HCT116 (cell line): ENCODE measurements at regions not wholly inside any gene's neighbourhood (a gene's known extent, or its start where the extent isn't known, plus 50 kb on each side); places are given as distances from the start of the nearest gene placed in this dataset.

Source experiments
- ATAC-seq: fragments of 200-7000 bp; cut with Tn5 transposase; 2 replicates; pipeline ENCODE4 v1.9.1; 2020; ENCODE audit warnings: mild to moderate bottlenecking, moderate library complexity
- BruUV-seq: library from RNA; stranded (reverse); fragments of 400-500 nt; replicated peaks from 2 replicates; lab custom pipeline; 2021; lab: Mats Ljungman, UMichigan
- CTCF ChIA-PET: fragments of 300-600 bp; sonication (Branson Sonifier 250); formaldehyde crosslinking; loops from one replicate; lab custom pipeline; 2021; ENCODE audit warnings: antibody characterized with exemption; lab: Charles Lee
- POLR2A ChIA-PET: fragments of 300-600, 350-600 bp; sonication (Branson Sonifier 250); formaldehyde crosslinking; loops from one replicate; lab custom pipeline; 2021; ENCODE audit warnings: antibody characterized with exemption; lab: Charles Lee
- RAD21 ChIA-PET, 2 experiments: fragments of 300-600 bp; sonication (Branson Sonifier 250); formaldehyde crosslinking; loops; one replicate each; lab custom pipeline; 2023; ENCODE audit warnings: low total read pairs in 2 of 2; ENCODE audit not compliant: uncharacterized antibody in 2 of 2, unreplicated experiment in 2 of 2, low non-redundant PET in 1 of 2; lab: Charles Lee
- DNase-seq: peaks from one replicate; pipeline ENCODE4 v3.0.0-alpha.2; 2010; ENCODE audit warnings: low read depth, low spot score
- H2AFZ ChIP-seq: fragments of 200-600 bp; shearing (Covaris generic), sonication (generic); 2 replicates; pipeline ENCODE4 v1.6.1; 2017; ENCODE audit warnings: low read depth, mixed run types, mixed read lengths, antibody characterized with exemption, low read length; ENCODE audit not compliant: poor library complexity, severe bottlenecking
- H3K27ac ChIP-seq: 2 replicates; pipeline ENCODE4 v1.5.1; 2012; ENCODE audit warnings: low read depth, low read length
- H3K27me3 ChIP-seq: fragments of 200-600 bp; sonication (generic); 2 replicates; pipeline ENCODE4 v1.6.1; 2016; ENCODE audit warnings: mixed run types, low read length, mixed read lengths; ENCODE audit not compliant: insufficient read depth
- H3K36me3 ChIP-seq, 2 experiments: fragments of 200-500 bp in 1 of 2; fragments of 200-600 bp in 1 of 2; sonication (Bioruptor generic) in 1 of 2; sonication (generic) in 1 of 2; 2 replicates each; pipeline versions ENCODE4 v1.5.1 to v1.6.1; 2014 to 2016; ENCODE audit warnings: low read length in 2 of 2, inconsistent platforms in 1 of 2, mixed read lengths in 1 of 2, mixed run types in 1 of 2; ENCODE audit not compliant: insufficient read depth in 2 of 2, control insufficient read depth in 1 of 2
- H3K4me1 ChIP-seq, 2 experiments: fragments of 200-600 bp in 1 of 2; sonication (generic) in 1 of 2; 2 replicates each; pipeline versions ENCODE4 v1.5.1 to v1.6.1; 2012 to 2017; ENCODE audit warnings: low read length in 2 of 2, inconsistent platforms in 1 of 2, mild to moderate bottlenecking in 1 of 2, mixed read lengths in 1 of 2, mixed run types in 1 of 2, moderate library complexity in 1 of 2; ENCODE audit not compliant: insufficient read depth in 2 of 2, control insufficient read depth in 1 of 2
- H3K4me2 ChIP-seq: fragments of 200-600 bp; sonication (generic); 2 replicates; pipeline ENCODE4 v1.6.1; 2017; ENCODE audit warnings: mixed run types, low read length, mixed read lengths
- H3K4me3 ChIP-seq, 2 experiments: fragments of 200-600 bp in 1 of 2; sonication (generic) in 1 of 2; replicated peaks in 1 of 2; 2 replicates each; pipeline ENCODE4 v1.5.1; 2011 to 2016; ENCODE audit warnings: low read length in 2 of 2, control low read depth in 1 of 2, low read depth in 1 of 2, mild to moderate bottlenecking in 1 of 2, mixed read lengths in 1 of 2, mixed run types in 1 of 2
- H3K79me2 ChIP-seq: fragments of 200-600 bp; sonication (generic); 2 replicates; pipeline ENCODE4 v1.6.1; 2017; ENCODE audit warnings: mild to moderate bottlenecking, mixed run types, low read length, moderate library complexity, mixed read lengths; ENCODE audit not compliant: insufficient read depth
- H3K9ac ChIP-seq: fragments of 200-600 bp; sonication (generic); 2 replicates; pipeline ENCODE4 v1.6.1; 2016; ENCODE audit warnings: low read length, mixed read lengths
- H3K9me2 ChIP-seq: fragments of 200-600 bp; sonication (generic), shearing (Covaris generic); 2 replicates; pipeline ENCODE4 v1.6.1; 2017; ENCODE audit warnings: mixed run types, mild to moderate bottlenecking, moderate library complexity; ENCODE audit not compliant: insufficient read depth
- H3K9me3 ChIP-seq, 2 experiments: fragments of 200-500 bp in 1 of 2; fragments of 200-600 bp in 1 of 2; sonication (Bioruptor generic) in 1 of 2; sonication (generic) in 1 of 2; 2 replicates each; pipeline ENCODE4 v1.6.1; 2014 to 2017; ENCODE audit warnings: low read length in 2 of 2, mixed read lengths in 2 of 2, inconsistent platforms in 1 of 2, low read depth in 1 of 2, mild to moderate bottlenecking in 1 of 2, mixed run types in 1 of 2, moderate library complexity in 1 of 2; ENCODE audit not compliant: control insufficient read depth in 1 of 2, insufficient read depth in 1 of 2
- H4K20me1 ChIP-seq: fragments of 200-600 bp; sonication (generic), shearing (Covaris generic); 2 replicates; pipeline ENCODE4 v1.6.1; 2017; ENCODE audit warnings: mixed run types, mild to moderate bottlenecking, moderate library complexity; ENCODE audit not compliant: insufficient read depth
- ATF3 ChIP-seq: IDR thresholded peaks from 2 replicates; pipeline ENCODE4 v1.6.1; 2012
- CBX3 ChIP-seq: IDR thresholded peaks from 2 replicates; pipeline ENCODE4 v1.6.1; 2012; ENCODE audit warnings: low read depth
- EGR1 ChIP-seq: IDR thresholded peaks from 2 replicates; pipeline ENCODE4 v1.6.1; 2012; ENCODE audit warnings: low read depth
- ELF1 ChIP-seq: IDR thresholded peaks from 2 replicates; pipeline ENCODE4 v1.6.1; 2012; ENCODE audit warnings: low read depth, borderline replicate concordance
- EZH2 ChIP-seq: fragments of 200-600 bp; sonication (generic); IDR thresholded peaks from 2 replicates; pipeline ENCODE4 v1.6.1; 2017; ENCODE audit warnings: antibody characterized with exemption, mixed run types
- EZH2phosphoT487 ChIP-seq: fragments of 200-600 bp; IDR thresholded peaks from 2 replicates; pipeline ENCODE4 v1.6.1; 2018; ENCODE audit warnings: antibody characterized with exemption, borderline replicate concordance
- FOSL1 ChIP-seq: IDR thresholded peaks from 2 replicates; pipeline ENCODE4 v1.6.1; 2012; ENCODE audit warnings: low read depth
- JUND ChIP-seq: IDR thresholded peaks from 2 replicates; pipeline ENCODE4 v1.6.1; 2012
- POLR2A ChIP-seq: IDR thresholded peaks from 2 replicates; pipeline ENCODE4 v1.7.0; 2011; ENCODE audit warnings: borderline replicate concordance; ENCODE audit not compliant: insufficient read depth, insufficient read length; ENCODE audit errors: extremely low read depth
- RAD21 ChIP-seq: IDR thresholded peaks from 2 replicates; pipeline ENCODE4 v1.6.1; 2012; ENCODE audit warnings: low read depth, mild to moderate bottlenecking
- SIN3A ChIP-seq: IDR thresholded peaks from 2 replicates; pipeline ENCODE4 v1.6.1; 2012; ENCODE audit warnings: low read depth
- SP1 ChIP-seq: IDR thresholded peaks from 2 replicates; pipeline ENCODE4 v1.6.1; 2012; ENCODE audit warnings: low read depth
- TCF7L2 ChIP-seq: IDR thresholded peaks from 2 replicates; pipeline ENCODE4 v1.7.0; 2011; ENCODE audit warnings: borderline replicate concordance, inconsistent platforms; ENCODE audit not compliant: insufficient read depth, insufficient read length; ENCODE audit errors: extremely low read depth
- YY1 ChIP-seq: IDR thresholded peaks from 2 replicates; pipeline ENCODE4 v1.6.1; 2011; ENCODE audit warnings: low read length, low read depth, moderate library complexity, mild to moderate bottlenecking; ENCODE audit not compliant: insufficient replicate concordance; ENCODE audit errors: extremely low read depth
- ZFX ChIP-seq: fragments of 450-650 bp; IDR thresholded peaks from 2 replicates; pipeline ENCODE4 v1.6.1; 2017
- intact Hi-C: fragments of 100-400 bp; cut with micrococcal nuclease; formaldehyde crosslinking; loops from 2 replicates; pipeline ENCODE4 v1.10.0; 2022
- TF ChIP-seq, protein P1 (sequence below): IDR thresholded peaks from 2 replicates; pipeline ENCODE4 v1.6.1; 2012
- TF ChIP-seq, protein P2 (sequence below): IDR thresholded peaks from 2 replicates; pipeline ENCODE4 v1.6.1; 2012; ENCODE audit warnings: low read depth

DNA sequence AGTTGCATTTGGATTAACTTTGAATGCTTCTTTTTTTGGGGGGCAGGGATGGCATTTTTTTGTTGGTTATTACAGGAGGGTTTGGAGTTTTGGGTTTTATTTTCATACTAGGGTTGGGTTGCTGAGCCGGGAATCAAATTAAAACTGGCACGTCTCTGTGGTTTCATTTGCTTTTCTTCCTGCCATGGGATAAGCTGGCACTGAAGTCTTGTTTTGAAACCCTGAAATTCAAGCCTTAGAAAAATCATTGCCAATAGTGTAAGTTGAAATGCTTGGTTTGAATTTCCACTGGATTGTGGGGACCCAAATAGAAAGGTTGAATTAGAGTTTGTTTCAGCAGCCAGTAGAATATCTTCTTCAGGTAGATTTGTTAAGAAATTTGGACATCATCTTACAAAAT is 193.1 kb upstream of the DCBLD2 start:
- TF ChIP-seq SIN3A (no peak), FOSL1 (no peak), JUND (no peak), ATF3 (no peak), EZH2 (no peak), POLR2A (no peak), EZH2phosphoT487 (no peak), EGR1 (no peak), YY1 (no peak), SP1 (no peak), TCF7L2 (no peak)
- TF ChIP-seq, protein P1, sequence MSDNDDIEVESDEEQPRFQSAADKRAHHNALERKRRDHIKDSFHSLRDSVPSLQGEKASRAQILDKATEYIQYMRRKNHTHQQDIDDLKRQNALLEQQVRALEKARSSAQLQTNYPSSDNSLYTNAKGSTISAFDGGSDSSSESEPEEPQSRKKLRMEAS = no peak
- Histone ChIP-seq H3K79me2 (no peaks in the 10 kb centered on the region), H3K4me3 (no peak overlapping the region), H2AFZ (no peak overlapping the region), H4K20me1 (no peaks in the 10 kb centered on the region), H3K36me3 (no peaks in the 10 kb centered on the region), H3K9ac (no peak overlapping the region), H3K9me3 (no peaks in the 10 kb centered on the region), H3K27me3 (no peaks in the 10 kb centered on the region), H3K9me2 (no peaks in the 10 kb centered on the region), H3K4me2 (no peak overlapping the region), H3K27ac (no peak overlapping the region), H3K4me1 (no peaks in the 10 kb centered on the region)
- CTCF ChIA-PET = no interaction called here
- POLR2A ChIA-PET = no interaction called here
- ATAC-seq = no peak
- RAD21 ChIA-PET = no interaction called here
- no peak for DNase-seq
- no TSS peak for BruUV-seq
- intact Hi-C loops = no loop called here

- 0 out of 2 replicates have a peak, but pooled peaks cover 3% of the 10 kb centered on the region for H3K27me3 ChIP-seq
- no peak overlapping the region for H3K4me3 ChIP-seq
- no peak for ATAC-seq
- no peak overlapping the region for H2AFZ ChIP-seq
- H3K9me3 ChIP-seq = no peaks in the 10 kb centered on the region
- ChIA-PET RAD21 (no interaction called here), CTCF (no interaction called here), POLR2A (no interaction called here)
- H4K20me1 ChIP-seq = no peaks in the 10 kb centered on the region
- H3K9me2 ChIP-seq = no peaks in the 10 kb centered on the region
- intact Hi-C loops = no loop called here
- no peaks in the 10 kb centered on the region for H3K79me2 ChIP-seq
- BruUV-seq = no TSS peak
- no peaks in the 10 kb centered on the region for H3K36me3 ChIP-seq
- no peak for DNase-seq
- no peak overlapping the region for H3K9ac ChIP-seq
- H3K27ac ChIP-seq = no peak overlapping the region
- no peak overlapping the region for H3K4me2 ChIP-seq
- H3K4me1 ChIP-seq = no peaks in the 10 kb centered on the region
- no peak for TF ChIP-seq TCF7L2
- no peak for TF ChIP-seq CBX3
- TF ChIP-seq SIN3A = no peak
- no peak for TF ChIP-seq FOSL1
- TF ChIP-seq RAD21 = no peak
- no peak for TF ChIP-seq ATF3
- TF ChIP-seq, protein P1 = no peak
- no peak for TF ChIP-seq YY1
- no peak for TF ChIP-seq ELF1
- no peak for TF ChIP-seq ZFX
- TF ChIP-seq, protein P2, sequence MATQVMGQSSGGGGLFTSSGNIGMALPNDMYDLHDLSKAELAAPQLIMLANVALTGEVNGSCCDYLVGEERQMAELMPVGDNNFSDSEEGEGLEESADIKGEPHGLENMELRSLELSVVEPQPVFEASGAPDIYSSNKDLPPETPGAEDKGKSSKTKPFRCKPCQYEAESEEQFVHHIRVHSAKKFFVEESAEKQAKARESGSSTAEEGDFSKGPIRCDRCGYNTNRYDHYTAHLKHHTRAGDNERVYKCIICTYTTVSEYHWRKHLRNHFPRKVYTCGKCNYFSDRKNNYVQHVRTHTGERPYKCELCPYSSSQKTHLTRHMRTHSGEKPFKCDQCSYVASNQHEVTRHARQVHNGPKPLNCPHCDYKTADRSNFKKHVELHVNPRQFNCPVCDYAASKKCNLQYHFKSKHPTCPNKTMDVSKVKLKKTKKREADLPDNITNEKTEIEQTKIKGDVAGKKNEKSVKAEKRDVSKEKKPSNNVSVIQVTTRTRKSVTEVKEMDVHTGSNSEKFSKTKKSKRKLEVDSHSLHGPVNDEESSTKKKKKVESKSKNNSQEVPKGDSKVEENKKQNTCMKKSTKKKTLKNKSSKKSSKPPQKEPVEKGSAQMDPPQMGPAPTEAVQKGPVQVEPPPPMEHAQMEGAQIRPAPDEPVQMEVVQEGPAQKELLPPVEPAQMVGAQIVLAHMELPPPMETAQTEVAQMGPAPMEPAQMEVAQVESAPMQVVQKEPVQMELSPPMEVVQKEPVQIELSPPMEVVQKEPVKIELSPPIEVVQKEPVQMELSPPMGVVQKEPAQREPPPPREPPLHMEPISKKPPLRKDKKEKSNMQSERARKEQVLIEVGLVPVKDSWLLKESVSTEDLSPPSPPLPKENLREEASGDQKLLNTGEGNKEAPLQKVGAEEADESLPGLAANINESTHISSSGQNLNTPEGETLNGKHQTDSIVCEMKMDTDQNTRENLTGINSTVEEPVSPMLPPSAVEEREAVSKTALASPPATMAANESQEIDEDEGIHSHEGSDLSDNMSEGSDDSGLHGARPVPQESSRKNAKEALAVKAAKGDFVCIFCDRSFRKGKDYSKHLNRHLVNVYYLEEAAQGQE = no peak
These were observed 185.8 kb upstream of the DCBLD2 start for GRCh38 chr3:99087277-99087676.
